Keratinocyte (primary cell): ENCODE measurements at regions not wholly inside any gene's neighbourhood (a gene's known extent, or its start where the extent isn't known, plus 50 kb on each side); places are given as distances from the start of the nearest gene placed in this dataset.

Experiments
- EZH2 ChIP-seq: IDR thresholded peaks from one replicate; pipeline ENCODE4 v1.6.1; 2012; ENCODE audit warnings: inconsistent platforms, mild to moderate bottlenecking, low read length, moderate library complexity
- TF ChIP-seq, protein P1 (sequence below), 3 experiments: IDR thresholded peaks in 1 of 3; conservative IDR thresholded peaks in 1 of 3; optimal IDR thresholded peaks in 1 of 3; 2 replicates in 2 of 3; 3 replicates in 1 of 3; pipeline versions ENCODE3 to v1.5.1; 2011; ENCODE audit warnings: low read length in 3 of 3, mild to moderate bottlenecking in 3 of 3, moderate library complexity in 2 of 3, control low read depth in 1 of 3, inconsistent platforms in 1 of 3; ENCODE audit not compliant: insufficient read depth in 2 of 3; ENCODE audit errors: extremely low read depth in 1 of 3

DNA sequence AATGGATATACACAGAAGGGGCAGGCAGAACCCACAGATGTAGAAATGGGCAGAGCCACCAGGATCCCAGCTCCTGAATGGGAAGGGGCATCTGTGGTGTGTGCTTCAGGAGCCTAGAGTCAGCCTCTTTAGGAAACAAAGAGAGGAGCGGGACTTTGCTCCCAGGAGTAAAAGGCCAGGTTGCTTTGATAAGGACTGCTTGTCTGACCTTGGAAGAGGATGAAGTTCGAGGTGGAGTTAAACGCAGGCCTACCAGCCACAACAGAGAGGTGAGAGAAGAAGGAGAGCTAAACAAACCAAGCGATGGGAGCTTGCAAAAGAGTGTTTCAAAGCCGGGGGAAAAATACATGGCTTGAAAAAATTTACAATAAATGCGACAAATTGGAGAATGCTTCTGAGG, 49.9 kb upstream of the TMPRSS2 start:
- TF ChIP-seq, protein P1, sequence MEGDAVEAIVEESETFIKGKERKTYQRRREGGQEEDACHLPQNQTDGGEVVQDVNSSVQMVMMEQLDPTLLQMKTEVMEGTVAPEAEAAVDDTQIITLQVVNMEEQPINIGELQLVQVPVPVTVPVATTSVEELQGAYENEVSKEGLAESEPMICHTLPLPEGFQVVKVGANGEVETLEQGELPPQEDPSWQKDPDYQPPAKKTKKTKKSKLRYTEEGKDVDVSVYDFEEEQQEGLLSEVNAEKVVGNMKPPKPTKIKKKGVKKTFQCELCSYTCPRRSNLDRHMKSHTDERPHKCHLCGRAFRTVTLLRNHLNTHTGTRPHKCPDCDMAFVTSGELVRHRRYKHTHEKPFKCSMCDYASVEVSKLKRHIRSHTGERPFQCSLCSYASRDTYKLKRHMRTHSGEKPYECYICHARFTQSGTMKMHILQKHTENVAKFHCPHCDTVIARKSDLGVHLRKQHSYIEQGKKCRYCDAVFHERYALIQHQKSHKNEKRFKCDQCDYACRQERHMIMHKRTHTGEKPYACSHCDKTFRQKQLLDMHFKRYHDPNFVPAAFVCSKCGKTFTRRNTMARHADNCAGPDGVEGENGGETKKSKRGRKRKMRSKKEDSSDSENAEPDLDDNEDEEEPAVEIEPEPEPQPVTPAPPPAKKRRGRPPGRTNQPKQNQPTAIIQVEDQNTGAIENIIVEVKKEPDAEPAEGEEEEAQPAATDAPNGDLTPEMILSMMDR (optimal IDR thresholded peaks at IDR 0.05 in 1 of 3, IDR thresholded peaks at IDR 0.05 in 1 of 3, conservative IDR thresholded peaks at IDR 0.05 in 1 of 3; ENCODE audit: extremely low read depth in 1 of 3, insufficient read depth in 2 of 3, low read length in 3 of 3), result no peak
- no peak for TF ChIP-seq EZH2
